Hepatocyte (in vitro differentiated cells): ENCODE measurements at regions not wholly inside any gene's neighbourhood (a gene's known extent, or its start where the extent isn't known, plus 50 kb on each side); places are given as distances from the start of the nearest gene placed in this dataset.

ENCODE experiments used
- DNase-seq: peaks from one replicate; pipeline ENCODE4 v3.0.0-alpha.2; 2016; ENCODE audit warnings: low spot score
- H2AFZ ChIP-seq: fragments of 200-600 bp; sonication (generic); 2 replicates; pipeline ENCODE4 v1.6.0; 2016; ENCODE audit warnings: antibody characterized with exemption, mild to moderate bottlenecking
- H3K27ac ChIP-seq: fragments of 200-600 bp; sonication (generic); 2 replicates; pipeline ENCODE4 v1.5.1; 2016; ENCODE audit warnings: mild to moderate bottlenecking
- H3K27me3 ChIP-seq: fragments of 200-600 bp; sonication (generic); 2 replicates; pipeline ENCODE4 v1.6.1; 2016
- H3K36me3 ChIP-seq: fragments of 200-600 bp; sonication (generic); replicated peaks from 2 replicates; pipeline ENCODE4 v1.5.1; 2016; ENCODE audit warnings: low read depth; ENCODE audit not compliant: insufficient read depth
- H3K4me1 ChIP-seq: fragments of 200-600 bp; sonication (generic); 2 replicates; pipeline ENCODE4 v1.5.1; 2016; ENCODE audit warnings: mild to moderate bottlenecking, moderate library complexity; ENCODE audit not compliant: insufficient read depth
- H3K4me2 ChIP-seq: fragments of 200-600 bp; sonication (generic); 2 replicates; pipeline ENCODE4 v1.6.0; 2016
- H3K4me3 ChIP-seq: fragments of 200-600 bp; sonication (generic); 2 replicates; pipeline ENCODE4 v1.5.1; 2016; ENCODE audit warnings: mild to moderate bottlenecking
- H3K79me2 ChIP-seq: fragments of 200-600 bp; sonication (generic); 2 replicates; pipeline ENCODE4 v1.6.0; 2017; ENCODE audit warnings: mild to moderate bottlenecking
- H3K9me2 ChIP-seq: fragments of 200-600 bp; sonication (generic); replicated peaks from 2 replicates; pipeline ENCODE4 v1.6.0; 2017; ENCODE audit warnings: mild to moderate bottlenecking; ENCODE audit not compliant: insufficient read depth
- H3K9me3 ChIP-seq: fragments of 200-600 bp; sonication (generic); 2 replicates; pipeline ENCODE4 v1.5.1; 2016; ENCODE audit warnings: low read depth, mild to moderate bottlenecking
- H4K20me1 ChIP-seq: fragments of 200-600 bp; sonication (generic); 2 replicates; pipeline ENCODE4 v1.6.0; 2016; ENCODE audit warnings: mild to moderate bottlenecking; ENCODE audit not compliant: insufficient read depth, poor library complexity, severe bottlenecking
- EZH2 ChIP-seq: fragments of 200-600 bp; sonication (generic); IDR thresholded peaks from 2 replicates; pipeline ENCODE4 v1.6.1; 2016; ENCODE audit warnings: antibody characterized with exemption, mild to moderate bottlenecking, borderline replicate concordance
- EZH2phosphoT487 ChIP-seq: fragments of 200-600 bp; sonication (generic); IDR thresholded peaks from one replicate; pipeline ENCODE4 v1.6.1; 2018; ENCODE audit warnings: antibody characterized with exemption, mild to moderate bottlenecking, low read depth, moderate library complexity; ENCODE audit not compliant: unreplicated experiment, severe bottlenecking
- WGBS: methylation state at CpG from one replicate; pipeline ENCODE4 v1.1.6; 2016; ENCODE audit warnings: low lambda C conversion rate; ENCODE audit errors: missing lambda C conversion rate; 5-methylcytosine and 5-hydroxymethylcytosine counted together
- TF ChIP-seq, protein P1 (sequence below): fragments of 200-600 bp; sonication (generic); IDR thresholded peaks from 2 replicates; pipeline ENCODE4 v1.5.1; 2016; ENCODE audit warnings: antibody characterized with exemption, mild to moderate bottlenecking; ENCODE audit not compliant: poor library complexity

DNA sequence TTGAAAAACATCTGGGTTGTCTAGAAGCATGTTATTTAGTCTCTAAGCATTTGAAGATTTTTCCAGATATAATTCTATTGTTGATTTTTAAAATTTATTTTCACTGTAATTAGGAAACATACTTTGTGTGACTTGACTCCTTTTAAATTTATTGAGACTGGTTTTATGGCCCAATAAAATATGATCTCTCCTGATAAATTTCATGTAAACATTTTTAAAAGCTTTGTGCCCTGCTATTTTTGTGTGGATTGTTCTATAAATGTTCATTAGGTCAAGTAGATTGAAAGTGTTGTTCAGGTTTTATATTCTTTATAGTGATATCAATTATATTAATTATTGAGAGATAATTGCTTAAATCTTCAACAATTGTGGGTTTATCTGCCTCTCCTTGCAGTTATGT, 105.4 kb downstream of the RFX6 start:
- Histone ChIP-seq H3K4me2 (no peak overlapping the region), H3K9me3 (no peaks in the 10 kb centered on the region), H3K27me3 (no peaks in the 10 kb centered on the region), H3K27ac (no peak overlapping the region), H3K4me1 (no peaks in the 10 kb centered on the region), H4K20me1 (no peaks in the 10 kb centered on the region), H3K36me3 (no peaks in the 10 kb centered on the region), H3K9me2 (no peaks in the 10 kb centered on the region), H3K79me2 (no peaks in the 10 kb centered on the region), H2AFZ (no peak overlapping the region), H3K4me3 (no peak overlapping the region)
- TF ChIP-seq EZH2 (no peak), EZH2phosphoT487 (no peak)
- TF ChIP-seq, protein P1, sequence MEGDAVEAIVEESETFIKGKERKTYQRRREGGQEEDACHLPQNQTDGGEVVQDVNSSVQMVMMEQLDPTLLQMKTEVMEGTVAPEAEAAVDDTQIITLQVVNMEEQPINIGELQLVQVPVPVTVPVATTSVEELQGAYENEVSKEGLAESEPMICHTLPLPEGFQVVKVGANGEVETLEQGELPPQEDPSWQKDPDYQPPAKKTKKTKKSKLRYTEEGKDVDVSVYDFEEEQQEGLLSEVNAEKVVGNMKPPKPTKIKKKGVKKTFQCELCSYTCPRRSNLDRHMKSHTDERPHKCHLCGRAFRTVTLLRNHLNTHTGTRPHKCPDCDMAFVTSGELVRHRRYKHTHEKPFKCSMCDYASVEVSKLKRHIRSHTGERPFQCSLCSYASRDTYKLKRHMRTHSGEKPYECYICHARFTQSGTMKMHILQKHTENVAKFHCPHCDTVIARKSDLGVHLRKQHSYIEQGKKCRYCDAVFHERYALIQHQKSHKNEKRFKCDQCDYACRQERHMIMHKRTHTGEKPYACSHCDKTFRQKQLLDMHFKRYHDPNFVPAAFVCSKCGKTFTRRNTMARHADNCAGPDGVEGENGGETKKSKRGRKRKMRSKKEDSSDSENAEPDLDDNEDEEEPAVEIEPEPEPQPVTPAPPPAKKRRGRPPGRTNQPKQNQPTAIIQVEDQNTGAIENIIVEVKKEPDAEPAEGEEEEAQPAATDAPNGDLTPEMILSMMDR = no peak
- DNase-seq = no peak

GRCh38 chr6:116983375-116983774, 106.3 kb downstream of the RFX6 start:
- Histone ChIP-seq H4K20me1 (no peaks in the 10 kb centered on the region), H3K9me3 (no peaks in the 10 kb centered on the region), H3K27ac (no peak overlapping the region), H3K9me2 (no peaks in the 10 kb centered on the region), H3K4me3 (no peak overlapping the region), H3K36me3 (no peaks in the 10 kb centered on the region), H3K79me2 (no peaks in the 10 kb centered on the region), H2AFZ (no peak overlapping the region), H3K4me1 (no peaks in the 10 kb centered on the region), H3K27me3 (no peaks in the 10 kb centered on the region), H3K4me2 (no peak overlapping the region)
- no peak for DNase-seq
- 98% methylated on average over 3 of the region's 3 CpGs for WGBS
- TF ChIP-seq EZH2phosphoT487 (no peak), EZH2 (no peak)
- TF ChIP-seq, protein P1 = no peak

- 83% methylated on average over 2 of the region's 2 CpGs for WGBS
- no peak overlapping the region for H3K4me3 ChIP-seq
- H3K27me3 ChIP-seq = no peaks in the 10 kb centered on the region
- TF ChIP-seq EZH2 = no peak
- no peak overlapping the region for H2AFZ ChIP-seq
- no peak for DNase-seq
- no peaks in the 10 kb centered on the region for H3K9me2 ChIP-seq
- H3K9me3 ChIP-seq = no peaks in the 10 kb centered on the region
- no peaks in the 10 kb centered on the region for H3K79me2 ChIP-seq
- H3K4me1 ChIP-seq = no peaks in the 10 kb centered on the region
- H3K27ac ChIP-seq = no peak overlapping the region
- no peaks in the 10 kb centered on the region for H4K20me1 ChIP-seq
- no peaks in the 10 kb centered on the region for H3K36me3 ChIP-seq
- no peak overlapping the region for H3K4me2 ChIP-seq
These were observed 109.8 kb downstream of the RFX6 start for GRCh38 chr6:116986819-116987218.

DNA sequence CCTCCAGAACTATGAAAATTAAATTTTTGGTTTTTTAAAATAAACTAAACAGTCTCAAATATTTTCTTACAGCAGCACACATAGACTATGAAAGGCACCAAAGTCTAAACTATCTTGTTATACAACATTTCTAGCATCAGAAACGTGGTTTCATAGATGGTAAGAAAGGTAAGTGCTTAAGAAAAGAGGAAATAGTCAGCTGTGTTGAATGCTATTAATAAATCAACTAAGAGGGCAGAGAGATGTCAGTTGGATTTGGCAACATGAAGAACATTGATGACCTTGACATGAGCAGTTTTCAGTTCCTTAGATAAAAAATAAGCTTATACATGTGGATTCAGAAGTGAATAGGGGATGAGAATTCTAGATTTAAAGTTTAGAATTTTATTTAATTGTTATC, 113.6 kb downstream of the RFX6 start:
- Histone ChIP-seq H3K9me2 (no peaks in the 10 kb centered on the region), H2AFZ (no peak overlapping the region), H3K4me1 (no peaks in the 10 kb centered on the region), H4K20me1 (no peaks in the 10 kb centered on the region), H3K9me3 (no peaks in the 10 kb centered on the region), H3K4me2 (no peak overlapping the region), H3K27me3 (no peaks in the 10 kb centered on the region), H3K79me2 (no peaks in the 10 kb centered on the region), H3K27ac (no peak overlapping the region), H3K4me3 (no peak overlapping the region), H3K36me3 (no peaks in the 10 kb centered on the region)
- TF ChIP-seq, protein P1 = no peak
- TF ChIP-seq EZH2phosphoT487 (no peak), EZH2 (no peak)
- no peak for DNase-seq
- 60% methylated on average over 1 of the region's 1 CpG for WGBS
